ENCODE measurements at regions not wholly inside any gene's neighbourhood (a gene's known extent, or its start where the extent isn't known, plus 50 kb on each side); places are given as distances from the start of the nearest gene placed in this dataset.

DNA sequence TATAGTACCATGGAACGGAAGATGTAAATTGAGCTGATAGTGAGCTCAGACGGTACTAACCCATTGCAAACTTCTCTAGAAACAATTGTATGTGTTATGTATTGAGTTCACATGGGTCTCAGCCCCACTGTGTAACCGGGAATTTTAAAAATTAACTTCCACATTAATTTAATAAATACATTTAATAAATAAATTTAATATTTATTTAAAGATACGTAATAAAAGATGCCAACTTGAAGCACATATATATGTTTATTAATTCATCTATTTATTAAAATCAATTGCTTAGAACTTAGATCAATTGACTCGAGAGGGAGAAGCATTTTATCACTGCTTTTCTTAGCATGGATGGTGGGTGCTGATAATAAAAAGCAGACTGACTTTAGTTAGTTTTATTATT lies 170.1 kb upstream of the NPVF start:
- intact Hi-C loops (cut with DNase I) = no loop called here

GRCh38 chr7:25399000-25399750 lies 170.9 kb upstream of the NPVF start:
- TF ChIP-seq, protein P1, sequence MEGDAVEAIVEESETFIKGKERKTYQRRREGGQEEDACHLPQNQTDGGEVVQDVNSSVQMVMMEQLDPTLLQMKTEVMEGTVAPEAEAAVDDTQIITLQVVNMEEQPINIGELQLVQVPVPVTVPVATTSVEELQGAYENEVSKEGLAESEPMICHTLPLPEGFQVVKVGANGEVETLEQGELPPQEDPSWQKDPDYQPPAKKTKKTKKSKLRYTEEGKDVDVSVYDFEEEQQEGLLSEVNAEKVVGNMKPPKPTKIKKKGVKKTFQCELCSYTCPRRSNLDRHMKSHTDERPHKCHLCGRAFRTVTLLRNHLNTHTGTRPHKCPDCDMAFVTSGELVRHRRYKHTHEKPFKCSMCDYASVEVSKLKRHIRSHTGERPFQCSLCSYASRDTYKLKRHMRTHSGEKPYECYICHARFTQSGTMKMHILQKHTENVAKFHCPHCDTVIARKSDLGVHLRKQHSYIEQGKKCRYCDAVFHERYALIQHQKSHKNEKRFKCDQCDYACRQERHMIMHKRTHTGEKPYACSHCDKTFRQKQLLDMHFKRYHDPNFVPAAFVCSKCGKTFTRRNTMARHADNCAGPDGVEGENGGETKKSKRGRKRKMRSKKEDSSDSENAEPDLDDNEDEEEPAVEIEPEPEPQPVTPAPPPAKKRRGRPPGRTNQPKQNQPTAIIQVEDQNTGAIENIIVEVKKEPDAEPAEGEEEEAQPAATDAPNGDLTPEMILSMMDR (IDR thresholded peaks at IDR 0.05) = no peak

More for the DNA sequence above, 170.1 kb upstream of the NPVF start:
- Histone ChIP-seq H3K36me3 (no peaks in the 10 kb centered on the region), H3K4me1 (no peaks in the 10 kb centered on the region), H3K4me3 (no peak overlapping the region), H3K27me3 (no peaks in the 10 kb centered on the region), H3K27ac (no peak overlapping the region), H3K9me3 (no peaks in the 10 kb centered on the region)
- DNase-seq (no peak), ATAC-seq (no peak)
- TF ChIP-seq, protein P1 (IDR thresholded peaks at IDR 0.05) = no peak

DNA sequence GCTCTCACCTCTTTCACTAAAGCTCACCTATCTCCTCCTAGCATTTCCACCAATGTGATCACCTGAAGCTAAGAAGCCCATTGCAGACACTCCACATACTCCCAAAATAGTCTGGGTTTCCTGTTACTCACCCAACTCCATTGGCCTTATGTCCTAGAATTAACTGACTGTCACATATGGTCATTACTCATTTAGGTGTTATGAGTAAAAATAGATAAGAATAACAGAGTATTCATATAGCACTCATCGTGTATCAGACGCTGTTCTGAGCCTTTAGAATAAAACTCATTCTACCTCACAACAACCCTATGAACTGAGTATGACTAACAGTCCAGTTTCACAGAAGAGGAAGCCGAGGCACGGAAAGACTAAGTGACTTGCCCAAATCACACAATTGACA lies 174.2 kb upstream of the NPVF start:
- H3K27ac ChIP-seq = no peak overlapping the region

More at GRCh38 chr7:25399000-25399750, 170.9 kb upstream of the NPVF start:
- Histone ChIP-seq H3K27me3 (no peaks in the 10 kb centered on the region), H3K4me1 (no peaks in the 10 kb centered on the region), H3K4me3 (no peak overlapping the region), H3K9me3 (no peaks in the 10 kb centered on the region), H3K27ac (no peak overlapping the region), H3K36me3 (no peaks in the 10 kb centered on the region)
- no peak for DNase-seq
- intact Hi-C loops (cut with DNase I) = no loop called here
- ATAC-seq = no peak

DNA sequence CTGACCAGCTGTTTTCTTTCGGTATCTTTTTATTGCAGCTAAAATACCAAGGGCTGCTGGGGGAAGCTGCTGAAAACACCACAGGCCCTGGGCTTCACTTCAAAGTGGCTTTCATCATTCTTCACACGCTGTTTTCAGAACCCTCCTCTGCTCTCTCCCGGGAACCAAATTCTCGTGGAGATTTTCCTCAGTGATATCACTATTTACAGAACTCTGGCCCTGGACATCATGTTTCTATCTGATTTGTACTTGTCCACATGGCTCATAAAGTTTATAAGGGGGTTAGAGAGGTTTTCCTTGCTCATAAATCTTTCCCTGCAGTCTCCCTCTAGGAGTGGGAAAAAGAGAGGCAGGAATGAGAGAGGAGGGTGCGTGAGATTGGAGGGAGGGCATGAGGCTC lies 177.4 kb upstream of the NPVF start:
- Histone ChIP-seq H3K27ac (no peak overlapping the region), H3K4me3 (no peak overlapping the region), H3K4me1 (no peaks in the 10 kb centered on the region), H3K9me3 (no peaks in the 10 kb centered on the region), H3K36me3 (no peaks in the 10 kb centered on the region), H3K27me3 (no peaks in the 10 kb centered on the region)
- peak; percentile 42 for ATAC-seq
- intact Hi-C loops (cut with DNase I) = loop anchor here in 1 of 2 donors (10.0 kb wide), 1 partner anchor 159 kb away; no protein-coding TSS in a partner anchor
- TF ChIP-seq, protein P1 (IDR thresholded peaks at IDR 0.05) = no peak
- DNase-seq = no peak

More for the DNA sequence above, 174.2 kb upstream of the NPVF start:
- H3K4me3 ChIP-seq = no peak overlapping the region
- TF ChIP-seq, protein P1 (IDR thresholded peaks at IDR 0.05) = no peak
- intact Hi-C loops (cut with DNase I) = loop anchor here in 1 of 2 donors (10.0 kb wide), 1 partner anchor 162 kb away; no protein-coding TSS in a partner anchor
- no peak for DNase-seq
- no peak for ATAC-seq
- no peaks in the 10 kb centered on the region for H3K4me1 ChIP-seq
- no peaks in the 10 kb centered on the region for H3K27me3 ChIP-seq
- H3K36me3 ChIP-seq = no peaks in the 10 kb centered on the region
- H3K9me3 ChIP-seq = no peaks in the 10 kb centered on the region

GRCh38 chr7:25407053-25407452 lies 178.8 kb upstream of the NPVF start:
- H3K27me3 ChIP-seq = no peaks in the 10 kb centered on the region
- H3K36me3 ChIP-seq = no peaks in the 10 kb centered on the region
- TF ChIP-seq, protein P1 (IDR thresholded peaks at IDR 0.05) = no peak
- no peak for DNase-seq
- H3K9me3 ChIP-seq = no peaks in the 10 kb centered on the region
- no peak overlapping the region for H3K27ac ChIP-seq
- H3K4me1 ChIP-seq = no peaks in the 10 kb centered on the region
- no peak overlapping the region for H3K4me3 ChIP-seq
- intact Hi-C loops (cut with DNase I) = loop anchor here in 1 of 2 donors (10.0 kb wide), 1 partner anchor 158 kb away; no protein-coding TSS in a partner anchor
- ATAC-seq = no peak

Measured in left lung (tissue), 4 donors.